Panc1 (cell line): ENCODE measurements at regions not wholly inside any gene's neighbourhood (a gene's known extent, or its start where the extent isn't known, plus 50 kb on each side); places are given as distances from the start of the nearest gene placed in this dataset.

ENCODE experiments used
- POLR2AphosphoS5 ChIP-seq: IDR thresholded peaks from 2 replicates; pipeline ENCODE4 v1.6.1; 2012; ENCODE audit warnings: mild to moderate bottlenecking, low read depth, low read length, moderate library complexity
- REST ChIP-seq, 2 experiments: IDR thresholded peaks; 2 replicates each; pipeline ENCODE4 v1.6.1; 2011 to 2012; ENCODE audit warnings: low read depth in 2 of 2, control low read depth in 1 of 2, low read length in 1 of 2, mild to moderate bottlenecking in 1 of 2, moderate library complexity in 1 of 2; ENCODE audit not compliant: insufficient read depth in 1 of 2
- SIN3A ChIP-seq: IDR thresholded peaks from 2 replicates; pipeline ENCODE4 v1.6.1; 2012; ENCODE audit warnings: low read depth, mild to moderate bottlenecking, low read length, moderate library complexity, borderline replicate concordance; ENCODE audit not compliant: insufficient read depth
- TF ChIP-seq, protein P1 (sequence below): fragments of 450-650 bp; IDR thresholded peaks from 2 replicates; pipeline ENCODE4 v1.5.1; 2017; ENCODE audit warnings: mild to moderate bottlenecking

DNA sequence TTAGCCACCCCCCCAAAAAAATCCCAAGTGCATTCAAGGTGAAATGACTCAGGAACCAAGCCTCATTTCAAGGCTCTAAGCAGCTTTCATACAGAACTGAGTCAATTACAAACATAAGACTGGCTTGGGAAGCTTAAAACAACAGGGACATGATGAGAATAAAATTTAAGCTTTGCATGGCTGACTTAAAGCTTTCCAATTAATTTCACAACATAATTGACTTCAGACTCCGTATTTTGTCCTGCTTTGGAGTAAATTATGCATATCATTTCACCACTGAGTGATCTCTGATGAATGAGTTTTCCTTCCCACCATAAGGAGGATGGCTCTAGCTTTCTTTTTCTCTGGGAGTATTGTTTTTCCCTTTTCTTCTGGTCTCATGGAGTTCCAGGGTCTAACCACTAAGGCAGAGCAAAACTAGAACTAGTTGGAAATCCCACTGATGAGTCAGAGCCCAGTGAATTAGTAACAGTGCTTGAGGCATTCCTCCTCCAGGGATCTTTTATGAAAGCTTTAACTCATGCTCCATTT lies 72.8 kb downstream of the XCL2 start:
- TF ChIP-seq, protein P1, sequence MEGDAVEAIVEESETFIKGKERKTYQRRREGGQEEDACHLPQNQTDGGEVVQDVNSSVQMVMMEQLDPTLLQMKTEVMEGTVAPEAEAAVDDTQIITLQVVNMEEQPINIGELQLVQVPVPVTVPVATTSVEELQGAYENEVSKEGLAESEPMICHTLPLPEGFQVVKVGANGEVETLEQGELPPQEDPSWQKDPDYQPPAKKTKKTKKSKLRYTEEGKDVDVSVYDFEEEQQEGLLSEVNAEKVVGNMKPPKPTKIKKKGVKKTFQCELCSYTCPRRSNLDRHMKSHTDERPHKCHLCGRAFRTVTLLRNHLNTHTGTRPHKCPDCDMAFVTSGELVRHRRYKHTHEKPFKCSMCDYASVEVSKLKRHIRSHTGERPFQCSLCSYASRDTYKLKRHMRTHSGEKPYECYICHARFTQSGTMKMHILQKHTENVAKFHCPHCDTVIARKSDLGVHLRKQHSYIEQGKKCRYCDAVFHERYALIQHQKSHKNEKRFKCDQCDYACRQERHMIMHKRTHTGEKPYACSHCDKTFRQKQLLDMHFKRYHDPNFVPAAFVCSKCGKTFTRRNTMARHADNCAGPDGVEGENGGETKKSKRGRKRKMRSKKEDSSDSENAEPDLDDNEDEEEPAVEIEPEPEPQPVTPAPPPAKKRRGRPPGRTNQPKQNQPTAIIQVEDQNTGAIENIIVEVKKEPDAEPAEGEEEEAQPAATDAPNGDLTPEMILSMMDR, result no peak
- no peak for TF ChIP-seq REST (IDR thresholded peaks at IDR 0.05; ENCODE audit: insufficient read depth in 1 of 2, low read depth in 2 of 2, low read length in 1 of 2)
- no peak for TF ChIP-seq SIN3A
- TF ChIP-seq POLR2AphosphoS5, result no peak
